Testis (tissue), 2 donors: ENCODE measurements at regions not wholly inside any gene's neighbourhood (a gene's known extent, or its start where the extent isn't known, plus 50 kb on each side); places are given as distances from the start of the nearest gene placed in this dataset.

Source experiments
- DNase-seq: peaks from one replicate; pipeline ENCODE4 v3.0.0-alpha.2; 2019
- H3K27ac ChIP-seq, 2 donors: fragments of 200-600 bp; sonication (generic); one replicate each; pipeline ENCODE4 v1.5.1; 2019
- H3K27me3 ChIP-seq: fragments of 200-600 bp; sonication (generic); one replicate; pipeline ENCODE4 v1.5.1; 2019
- H3K36me3 ChIP-seq: fragments of 200-600 bp; sonication (generic); one replicate; pipeline ENCODE4 v1.5.1; 2017; ENCODE audit warnings: low read depth; ENCODE audit errors: missing control alignments
- H3K4me1 ChIP-seq: fragments of 200-600 bp; sonication (generic); one replicate; pipeline ENCODE4 v1.5.1; 2019
- H3K4me3 ChIP-seq, 2 donors: fragments of 200-600 bp; sonication (generic); one replicate each; pipeline ENCODE4 v1.5.1; 2017 to 2019
- H3K9me3 ChIP-seq: fragments of 200-600 bp; sonication (generic); one replicate; pipeline ENCODE4 v1.5.1; 2017
- POLR2A ChIP-seq: fragments of 450-650 bp; IDR thresholded peaks from one replicate; pipeline ENCODE4 v1.6.1; 2017; ENCODE audit warnings: antibody characterized with exemption, mild to moderate bottlenecking, moderate library complexity
- WGBS, 2 donors: methylation state at CpG; one replicate each; pipeline ENCODE4 v1.1.5; 2018; 5-methylcytosine and 5-hydroxymethylcytosine counted together
- intact Hi-C: fragments of 100-400 bp; cut with DNase I; formaldehyde crosslinking; loops from one replicate; pipeline ENCODE4 v1.15.1; 2023; ENCODE audit warnings: low total_unique reads
- TF ChIP-seq, protein P1 (sequence below), 3 experiments: fragments of 450-650 bp in 2 of 3; fragments of 200-600 bp in 1 of 3; sonication (generic) in 1 of 3; IDR thresholded peaks; one replicate each; pipeline ENCODE4 v1.5.1; 2016 to 2019; ENCODE audit warnings: antibody characterized with exemption in 3 of 3, mild to moderate bottlenecking in 2 of 3, moderate library complexity in 1 of 3

DNA sequence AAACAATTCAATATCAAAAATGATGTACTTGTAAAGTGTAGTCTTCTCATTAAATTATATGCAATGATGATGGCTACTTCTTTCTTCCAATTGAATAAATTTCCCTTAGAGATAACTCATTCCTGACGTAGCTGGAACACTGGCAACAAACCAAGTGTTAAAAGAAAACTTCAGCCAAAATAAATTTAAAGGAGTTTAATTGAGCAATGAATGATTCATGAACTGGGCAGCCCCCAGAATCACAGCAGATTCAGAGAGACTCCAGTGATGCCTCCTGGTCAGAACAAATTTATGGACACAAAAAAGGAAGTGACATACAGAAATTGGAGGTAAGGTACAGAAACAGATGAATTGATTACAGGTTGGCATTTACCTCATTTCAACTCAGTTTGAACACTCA is 276.5 kb downstream of the DSC3 start:
- intact Hi-C loops = no loop called here
- no peak for DNase-seq
- no peaks in the 10 kb centered on the region for H3K27me3 ChIP-seq
- H3K27ac ChIP-seq = no peak overlapping the region
- H3K4me3 ChIP-seq = no peak overlapping the region
- no peaks in the 10 kb centered on the region for H3K4me1 ChIP-seq
- H3K36me3 ChIP-seq = no peaks in the 10 kb centered on the region
- H3K9me3 ChIP-seq = no peaks in the 10 kb centered on the region
- 34 to 35% methylated on average over 1 of the region's 1 CpG for WGBS, 2 donors
- TF ChIP-seq, protein P1, sequence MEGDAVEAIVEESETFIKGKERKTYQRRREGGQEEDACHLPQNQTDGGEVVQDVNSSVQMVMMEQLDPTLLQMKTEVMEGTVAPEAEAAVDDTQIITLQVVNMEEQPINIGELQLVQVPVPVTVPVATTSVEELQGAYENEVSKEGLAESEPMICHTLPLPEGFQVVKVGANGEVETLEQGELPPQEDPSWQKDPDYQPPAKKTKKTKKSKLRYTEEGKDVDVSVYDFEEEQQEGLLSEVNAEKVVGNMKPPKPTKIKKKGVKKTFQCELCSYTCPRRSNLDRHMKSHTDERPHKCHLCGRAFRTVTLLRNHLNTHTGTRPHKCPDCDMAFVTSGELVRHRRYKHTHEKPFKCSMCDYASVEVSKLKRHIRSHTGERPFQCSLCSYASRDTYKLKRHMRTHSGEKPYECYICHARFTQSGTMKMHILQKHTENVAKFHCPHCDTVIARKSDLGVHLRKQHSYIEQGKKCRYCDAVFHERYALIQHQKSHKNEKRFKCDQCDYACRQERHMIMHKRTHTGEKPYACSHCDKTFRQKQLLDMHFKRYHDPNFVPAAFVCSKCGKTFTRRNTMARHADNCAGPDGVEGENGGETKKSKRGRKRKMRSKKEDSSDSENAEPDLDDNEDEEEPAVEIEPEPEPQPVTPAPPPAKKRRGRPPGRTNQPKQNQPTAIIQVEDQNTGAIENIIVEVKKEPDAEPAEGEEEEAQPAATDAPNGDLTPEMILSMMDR (IDR thresholded peaks at IDR 0.05) = no peak
- TF ChIP-seq POLR2A = no peak

DNA sequence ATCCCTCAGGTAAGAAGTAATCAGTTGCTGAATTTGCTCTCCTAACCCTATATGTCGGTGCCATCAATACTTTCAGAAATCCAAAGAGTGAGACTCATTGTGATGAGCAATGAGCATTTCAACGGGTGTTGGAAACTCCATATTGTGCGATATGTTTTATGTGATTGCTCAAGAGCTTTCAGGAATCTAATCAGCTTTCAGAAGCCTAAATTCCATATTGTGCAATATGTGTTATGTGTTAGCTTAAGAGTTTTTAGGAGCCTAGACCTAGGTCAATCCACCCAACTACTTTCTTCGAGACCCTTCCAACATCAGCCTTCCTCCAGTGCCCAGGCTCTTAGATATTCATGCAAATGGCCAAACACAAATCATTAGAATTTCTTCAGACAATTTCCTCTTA is 277.3 kb downstream of the DSC3 start:
- intact Hi-C loops = no loop called here
- DNase-seq = no peak
- no peaks in the 10 kb centered on the region for H3K36me3 ChIP-seq
- H3K27me3 ChIP-seq = no peaks in the 10 kb centered on the region
- no peaks in the 10 kb centered on the region for H3K4me1 ChIP-seq
- WGBS, 2 donors = 67 to 72% methylated on average over 4 of the region's 4 CpGs
- no peak for TF ChIP-seq POLR2A
- TF ChIP-seq, protein P1 (IDR thresholded peaks at IDR 0.05) = no peak
- no peak overlapping the region for H3K27ac ChIP-seq
- H3K9me3 ChIP-seq = no peaks in the 10 kb centered on the region
- no peak overlapping the region for H3K4me3 ChIP-seq

DNA sequence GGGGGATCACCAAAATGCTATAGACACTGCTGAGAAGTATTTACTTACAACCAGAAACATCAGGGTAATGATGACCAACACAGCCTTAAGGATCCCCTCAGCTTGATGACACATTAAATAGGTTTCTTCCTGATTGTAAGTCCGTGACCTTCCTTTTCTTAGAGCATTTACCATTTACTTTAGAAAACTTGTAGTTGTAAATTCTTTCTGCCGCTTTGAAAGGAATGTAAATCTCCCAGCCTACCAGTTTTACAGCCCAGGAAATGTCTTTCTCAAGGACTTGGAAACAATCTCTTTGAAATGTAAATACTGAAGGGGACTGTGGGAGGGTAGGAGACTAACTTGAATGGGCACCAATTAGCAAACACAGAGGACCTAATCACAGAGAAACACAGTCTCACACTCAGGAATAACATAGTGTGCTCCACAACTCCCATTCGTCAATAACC is 278.6 kb downstream of the DSC3 start:
- DNase-seq = no peak
- TF ChIP-seq, protein P1 (IDR thresholded peaks at IDR 0.05) = no peak
- TF ChIP-seq POLR2A = no peak
- Histone ChIP-seq H3K27me3 (no peaks in the 10 kb centered on the region), H3K4me1 (no peaks in the 10 kb centered on the region), H3K4me3 (no peak overlapping the region), H3K27ac (no peak overlapping the region), H3K9me3 (no peaks in the 10 kb centered on the region), H3K36me3 (no peaks in the 10 kb centered on the region)
- intact Hi-C loops = no loop called here
- 20 to 23% methylated on average over 3 of the region's 3 CpGs for WGBS, 2 donors

DNA sequence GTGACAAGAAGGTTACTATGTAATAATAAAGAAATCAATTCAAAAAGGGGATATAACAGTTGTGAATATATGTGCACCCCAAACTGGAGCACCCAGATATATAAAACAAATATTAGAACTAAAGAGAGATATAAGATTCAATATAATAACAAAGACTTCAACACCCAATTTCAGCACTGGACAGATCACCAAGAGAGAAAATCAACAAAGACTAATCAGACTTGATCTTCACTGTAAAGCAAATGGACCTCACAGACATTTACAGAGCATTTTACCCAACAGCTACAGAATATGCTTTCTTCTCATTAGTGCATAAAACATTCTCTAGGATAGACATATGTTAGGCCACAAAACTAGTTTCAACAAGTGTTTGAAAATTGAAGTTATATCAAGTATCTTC is 287.7 kb downstream of the DSC3 start:
- no peaks in the 10 kb centered on the region for H3K4me1 ChIP-seq
- intact Hi-C loops = no loop called here
- DNase-seq = no peak
- no peak overlapping the region for H3K4me3 ChIP-seq
- no peak for TF ChIP-seq POLR2A
- TF ChIP-seq, protein P1 (IDR thresholded peaks at IDR 0.05) = no peak
- H3K27me3 ChIP-seq = no peaks in the 10 kb centered on the region
- H3K27ac ChIP-seq = no peak overlapping the region
- H3K9me3 ChIP-seq = no peaks in the 10 kb centered on the region
- no peaks in the 10 kb centered on the region for H3K36me3 ChIP-seq

DNA sequence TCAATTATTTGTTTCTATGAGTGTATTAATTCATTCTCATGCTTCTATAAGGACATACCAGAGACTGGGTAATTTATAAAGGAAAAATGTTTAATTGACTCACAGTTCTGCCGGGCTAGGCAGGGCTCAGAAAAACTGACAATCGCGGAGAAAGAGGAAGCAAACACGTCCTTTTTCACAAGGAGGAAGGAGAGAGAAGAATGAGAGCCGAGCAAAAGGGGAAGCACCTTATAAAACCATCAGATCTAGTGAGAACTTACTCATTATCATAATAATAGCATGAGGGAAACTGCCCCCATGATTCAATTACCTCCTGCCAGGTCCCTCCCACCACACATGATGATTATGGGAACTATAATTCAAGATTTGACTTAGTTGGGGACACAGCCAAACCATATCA is 294.0 kb downstream of the DSC3 start:
- H3K9me3 ChIP-seq = no peaks in the 10 kb centered on the region
- TF ChIP-seq, protein P1 (IDR thresholded peaks at IDR 0.05) = no peak
- TF ChIP-seq POLR2A = no peak
- no peaks in the 10 kb centered on the region for H3K4me1 ChIP-seq
- intact Hi-C loops = no loop called here
- H3K27ac ChIP-seq = no peak overlapping the region
- no peaks in the 10 kb centered on the region for H3K27me3 ChIP-seq
- no peaks in the 10 kb centered on the region for H3K36me3 ChIP-seq
- no peak for DNase-seq
- no peak overlapping the region for H3K4me3 ChIP-seq
- WGBS, 2 donors = 57 to 68% methylated on average over 5 of the region's 5 CpGs
